K562 (cell line): ENCODE measurements at regions not wholly inside any gene's neighbourhood (a gene's known extent, or its start where the extent isn't known, plus 50 kb on each side); places are given as distances from the start of the nearest gene placed in this dataset.

Experiments
- ATAC-seq: fragments of 200-7000 bp; cut with Tn5 transposase; 3 replicates; pipeline ENCODE4 v1.9.1; 2020; ENCODE audit warnings: moderate library complexity
- BruUV-seq: library from RNA; stranded (reverse); fragments of 400-500 nt; replicated peaks from 2 replicates; lab custom pipeline; 2021; lab: Mats Ljungman, UMichigan
- CTCF ChIA-PET: fragments of 300-600 bp; formaldehyde crosslinking; extraction: SDS; loops from one replicate; lab custom pipeline; 2021; ENCODE audit warnings: low intra/inter-chr PET ratio; lab: Yijun Ruan, JAX
- POLR2A ChIA-PET: fragments of 300-600, 350-650 bp; sonication (Branson Sonifier 250); formaldehyde crosslinking; extraction: SDS; loops from one replicate; lab custom pipeline; 2021; ENCODE audit warnings: antibody characterized with exemption, inconsistent platforms; lab: Yijun Ruan, JAX
- DNase-seq, 4 experiments: peaks; one replicate each; pipeline versions ENCODE4 v3.0.0 to v3.0.0-alpha.2; 2011 to 2018; ENCODE audit warnings: low spot score in 3 of 4, mixed read lengths in 3 of 4; ENCODE audit errors: extremely low read depth in 1 of 4
- FAIRE-seq: peaks from 2 replicates; lab custom pipeline; 2011; peaks lifted over from hg19 to GRCh38; lab: Jason Lieb, UNC
- H2AFZ ChIP-seq: 2 replicates; pipeline ENCODE4 v1.6.0; 2011; ENCODE audit warnings: low read depth, low read length, control low read depth, inconsistent platforms
- H3K27ac ChIP-seq: fragments of 200-600 bp; 3 replicates; pipeline ENCODE4 v1.8.0; 2011; ENCODE audit warnings: low read depth, mild to moderate bottlenecking, control low read depth, inconsistent platforms, low read length, moderate library complexity, mixed read lengths; ENCODE audit errors: extremely low read depth
- H3K27me3 ChIP-seq, 2 experiments: fragments of 300-600 bp in 1 of 2; 2 replicates in 1 of 2; 3 replicates in 1 of 2; pipeline versions ENCODE4 v1.6.0 to v1.8.0; 2011; ENCODE audit warnings: inconsistent platforms in 2 of 2, low read length in 2 of 2, mild to moderate bottlenecking in 1 of 2, mixed read lengths in 1 of 2, moderate library complexity in 1 of 2; ENCODE audit not compliant: control insufficient read depth in 2 of 2, insufficient read depth in 2 of 2
- H3K36me3 ChIP-seq: fragments of 300-600 bp; 3 replicates; pipeline ENCODE4 v1.8.0; 2011; ENCODE audit warnings: mild to moderate bottlenecking, low read length, inconsistent platforms; ENCODE audit not compliant: control insufficient read depth, insufficient read depth
- H3K4me1 ChIP-seq, 2 experiments: fragments of 200-600 bp in 1 of 2; replicated peaks in 1 of 2; 2 replicates in 1 of 2; 3 replicates in 1 of 2; pipeline versions ENCODE4 v1.5.1 to v1.8.0; 2011; ENCODE audit warnings: inconsistent platforms in 2 of 2, low read length in 2 of 2, mild to moderate bottlenecking in 1 of 2, mixed read lengths in 1 of 2, moderate library complexity in 1 of 2; ENCODE audit not compliant: control insufficient read depth in 2 of 2, insufficient read depth in 2 of 2
- H3K4me2 ChIP-seq: 2 replicates; pipeline ENCODE4 v1.6.1; 2011; ENCODE audit warnings: low read length, control low read depth, inconsistent platforms, mixed read lengths; ENCODE audit not compliant: insufficient read depth
- H3K4me3 ChIP-seq: fragments of 200-600 bp; sonication (generic), shearing (Covaris generic); 2 replicates; pipeline ENCODE4 v1.5.1; 2016; ENCODE audit warnings: control low read depth, inconsistent platforms
- H3K79me2 ChIP-seq: fragments of 200-600 bp; 3 replicates; pipeline ENCODE4 v1.8.0; 2011; ENCODE audit warnings: low read length, inconsistent platforms; ENCODE audit not compliant: control insufficient read depth, insufficient read depth
- H3K9ac ChIP-seq, 2 experiments: 2 replicates each; pipeline versions ENCODE4 v1.6.0 to v1.6.1; 2011; ENCODE audit warnings: low read depth in 2 of 2, low read length in 2 of 2, control low read depth in 1 of 2, inconsistent platforms in 1 of 2, mild to moderate bottlenecking in 1 of 2, mixed read lengths in 1 of 2; ENCODE audit not compliant: insufficient read depth in 1 of 2
- H3K9me1 ChIP-seq: one replicate; pipeline ENCODE4 v1.6.0; 2011; ENCODE audit warnings: inconsistent platforms, mild to moderate bottlenecking, low read length, moderate library complexity; ENCODE audit not compliant: control insufficient read depth, insufficient read depth
- H3K9me3 ChIP-seq: replicated peaks from 2 replicates; pipeline ENCODE4 v1.5.1; 2011; ENCODE audit warnings: low read depth, low read length, inconsistent platforms; ENCODE audit not compliant: control insufficient read depth, insufficient read depth
- H4K20me1 ChIP-seq: replicated peaks from 2 replicates; pipeline ENCODE4 v1.6.1; 2011; ENCODE audit warnings: low read length, inconsistent platforms, mixed read lengths; ENCODE audit not compliant: control insufficient read depth, insufficient read depth
- CCAR2 ChIP-seq: fragments of 200-400 bp; formaldehyde crosslinking; IDR thresholded peaks from 2 replicates; pipeline ENCODE4 v1.6.1; 2017; ENCODE audit warnings: mild to moderate bottlenecking, low read depth, low read length
- KAT8 ChIP-seq: fragments of 450-650 bp; IDR thresholded peaks from 2 replicates; pipeline ENCODE4 v1.6.1; 2016; ENCODE audit warnings: low read depth, mild to moderate bottlenecking
- TAF9B ChIP-seq: fragments of 450-650 bp; IDR thresholded peaks from 2 replicates; pipeline ENCODE4 v1.6.1; 2018; ENCODE audit warnings: mild to moderate bottlenecking; ENCODE audit not compliant: partially characterized antibody
- in situ Hi-C: fragments of 300-500 bp; cut with MboI; formaldehyde crosslinking; loops from 4 replicates; pipeline ENCODE4 v1.15.0; 2018; ENCODE audit warnings: inconsistent platforms, mixed read lengths
- intact Hi-C: fragments of 100-400 bp; cut with micrococcal nuclease; formaldehyde crosslinking; loops from 2 replicates; pipeline ENCODE4 v1.14.2; 2022
- TF ChIP-seq, protein P1 (sequence below): fragments of 450-650 bp; IDR thresholded peaks from 2 replicates; pipeline ENCODE4 v1.6.1; 2018; ENCODE audit warnings: mild to moderate bottlenecking, low read depth; ENCODE audit not compliant: partially characterized antibody
- TF ChIP-seq, protein P2 (sequence below), 3 experiments: fragments of 200-800 bp in 1 of 3; fragments of 250-450 bp in 1 of 3; fragments of 450-650 bp in 1 of 3; sonication (Bioruptor Pico) in 1 of 3; sonication (Bioruptor generic) in 1 of 3; formaldehyde crosslinking in 1 of 3; IDR thresholded peaks; 2 replicates each; pipeline versions ENCODE4 v1.6.1 to v1.8.0; 2016 to 2022; ENCODE audit warnings: mild to moderate bottlenecking in 2 of 3, missing genetic modification characterization in 2 of 3, missing compliant biosample characterization in 1 of 3, moderate library complexity in 1 of 3

DNA sequence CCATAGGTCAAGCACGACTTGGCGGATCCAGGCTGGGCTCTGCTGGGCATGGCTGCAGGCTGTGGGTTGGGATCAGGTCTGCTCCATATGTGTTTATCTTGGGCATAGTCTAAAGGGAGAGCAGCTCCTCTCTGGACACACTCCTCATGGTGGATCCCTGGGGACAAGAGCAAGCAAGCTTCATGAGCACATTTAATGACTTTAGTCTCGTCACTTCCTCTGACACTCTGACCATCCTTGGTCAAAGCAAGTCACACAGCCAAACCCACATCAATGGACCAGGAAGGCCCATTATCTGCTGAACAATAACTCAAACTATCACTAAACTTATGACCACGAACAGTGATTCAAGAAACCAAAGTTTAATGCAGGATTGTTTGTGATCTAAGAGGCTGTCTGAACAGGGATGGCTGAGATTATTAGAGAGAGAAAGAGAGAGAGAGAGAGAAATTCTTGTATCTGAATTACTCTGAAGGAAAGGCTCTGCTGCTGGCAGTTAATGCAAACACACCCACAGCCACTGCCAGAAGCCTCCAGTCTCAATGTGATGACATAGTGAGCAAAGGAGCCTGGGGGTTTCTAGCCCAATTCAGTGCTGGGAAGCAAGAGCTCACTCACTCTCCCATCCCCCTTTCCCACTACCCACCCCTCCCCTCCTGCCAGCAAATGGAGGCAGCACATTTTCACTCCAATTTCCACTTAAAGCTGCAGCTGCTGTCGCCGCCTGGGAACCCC lies 490.2 kb upstream of the SULF2 start (continued):
- TF ChIP-seq, protein P1, sequence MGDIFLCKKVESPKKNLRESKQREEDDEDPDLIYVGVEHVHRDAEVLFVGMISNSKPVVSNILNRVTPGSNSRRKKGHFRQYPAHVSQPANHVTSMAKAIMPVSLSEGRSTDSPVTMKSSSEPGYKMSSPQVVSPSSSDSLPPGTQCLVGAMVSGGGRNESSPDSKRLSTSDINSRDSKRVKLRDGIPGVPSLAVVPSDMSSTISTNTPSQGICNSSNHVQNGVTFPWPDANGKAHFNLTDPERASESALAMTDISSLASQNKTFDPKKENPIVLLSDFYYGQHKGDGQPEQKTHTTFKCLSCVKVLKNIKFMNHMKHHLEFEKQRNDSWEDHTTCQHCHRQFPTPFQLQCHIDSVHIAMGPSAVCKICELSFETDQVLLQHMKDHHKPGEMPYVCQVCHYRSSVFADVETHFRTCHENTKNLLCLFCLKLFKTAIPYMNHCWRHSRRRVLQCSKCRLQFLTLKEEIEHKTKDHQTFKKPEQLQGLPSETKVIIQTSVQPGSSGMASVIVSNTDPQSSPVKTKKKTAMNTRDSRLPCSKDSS: no peak
- TF ChIP-seq TAF9B: no peak

DNA sequence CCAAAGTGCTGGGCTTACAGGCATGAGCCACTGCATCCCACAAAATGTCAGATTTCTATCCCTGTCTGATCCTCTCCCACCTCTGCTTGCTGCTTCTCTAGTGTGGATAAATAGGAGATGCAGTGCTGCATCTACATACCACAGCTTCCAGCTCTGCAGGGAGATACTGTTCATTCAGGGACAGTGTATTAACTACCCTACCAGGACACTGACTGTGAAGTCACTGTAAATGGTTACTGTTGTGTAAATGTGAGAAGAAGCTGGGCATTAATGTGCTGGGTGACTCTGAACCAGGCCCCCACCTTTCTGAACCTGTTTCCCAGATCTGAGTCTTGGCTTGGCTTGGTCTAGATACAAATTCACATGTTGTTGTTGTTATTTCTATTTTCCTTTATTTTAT lies 488.6 kb upstream of the SULF2 start:
- no peaks in the 10 kb centered on the region for H4K20me1 ChIP-seq
- no peaks in the 10 kb centered on the region for H3K79me2 ChIP-seq
- no peaks in the 10 kb centered on the region for H3K9me1 ChIP-seq
- intact Hi-C loops: no loop called here
- no peak for FAIRE-seq
- H3K27ac ChIP-seq: no peak overlapping the region
- H3K4me3 ChIP-seq: no peak overlapping the region
- no peaks in the 10 kb centered on the region for H3K9me3 ChIP-seq
- H3K36me3 ChIP-seq: no peaks in the 10 kb centered on the region
- POLR2A ChIA-PET: no interaction called here
- DNase-seq: no peak
- CTCF ChIA-PET: no interaction called here
- no peaks in the 10 kb centered on the region for H3K27me3 ChIP-seq
- H2AFZ ChIP-seq: no peak overlapping the region
- no peak overlapping the region for H3K4me2 ChIP-seq
- no TSS peak for BruUV-seq
- TF ChIP-seq, protein P2, sequence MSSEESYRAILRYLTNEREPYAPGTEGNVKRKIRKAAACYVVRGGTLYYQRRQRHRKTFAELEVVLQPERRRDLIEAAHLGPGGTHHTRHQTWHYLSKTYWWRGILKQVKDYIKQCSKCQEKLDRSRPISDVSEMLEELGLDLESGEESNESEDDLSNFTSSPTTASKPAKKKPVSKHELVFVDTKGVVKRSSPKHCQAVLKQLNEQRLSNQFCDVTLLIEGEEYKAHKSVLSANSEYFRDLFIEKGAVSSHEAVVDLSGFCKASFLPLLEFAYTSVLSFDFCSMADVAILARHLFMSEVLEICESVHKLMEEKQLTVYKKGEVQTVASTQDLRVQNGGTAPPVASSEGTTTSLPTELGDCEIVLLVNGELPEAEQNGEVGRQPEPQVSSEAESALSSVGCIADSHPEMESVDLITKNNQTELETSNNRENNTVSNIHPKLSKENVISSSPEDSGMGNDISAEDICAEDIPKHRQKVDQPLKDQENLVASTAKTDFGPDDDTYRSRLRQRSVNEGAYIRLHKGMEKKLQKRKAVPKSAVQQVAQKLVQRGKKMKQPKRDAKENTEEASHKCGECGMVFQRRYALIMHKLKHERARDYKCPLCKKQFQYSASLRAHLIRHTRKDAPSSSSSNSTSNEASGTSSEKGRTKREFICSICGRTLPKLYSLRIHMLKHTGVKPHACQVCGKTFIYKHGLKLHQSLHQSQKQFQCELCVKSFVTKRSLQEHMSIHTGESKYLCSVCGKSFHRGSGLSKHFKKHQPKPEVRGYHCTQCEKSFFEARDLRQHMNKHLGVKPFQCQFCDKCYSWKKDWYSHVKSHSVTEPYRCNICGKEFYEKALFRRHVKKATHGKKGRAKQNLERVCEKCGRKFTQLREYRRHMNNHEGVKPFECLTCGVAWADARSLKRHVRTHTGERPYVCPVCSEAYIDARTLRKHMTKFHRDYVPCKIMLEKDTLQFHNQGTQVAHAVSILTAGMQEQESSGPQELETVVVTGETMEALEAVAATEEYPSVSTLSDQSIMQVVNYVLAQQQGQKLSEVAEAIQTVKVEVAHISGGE (CRISPR knock-in tag; IDR thresholded peaks at IDR 0.05): peak in 1 of 3 experiments; percentile 68; a peak in 1 of 6 replicates
- no peak for TF ChIP-seq KAT8
- TF ChIP-seq, protein P1: no peak
- TF ChIP-seq CCAR2: no peak
- TF ChIP-seq, all 486 proteins: peak for 1
- in situ Hi-C loops: no loop called here
- no peaks in the 10 kb centered on the region for H3K4me1 ChIP-seq
- ATAC-seq: no peak
- H3K9ac ChIP-seq: no peak overlapping the region
